B cell (primary cell): ENCODE measurements at regions not wholly inside any gene's neighbourhood (a gene's known extent, or its start where the extent isn't known, plus 50 kb on each side); places are given as distances from the start of the nearest gene placed in this dataset.

Experiments used
- ATAC-seq: fragments of 200-7000 bp; cut with Tn5 transposase; one replicate; pipeline ENCODE4 v1.10.0; 2021; ENCODE audit warnings: low read depth, mild to moderate bottlenecking, moderate number of reproducible peaks, moderate library complexity
- CTCF ChIA-PET: fragments of 350-600 bp; sonication (Branson Sonifier 250); formaldehyde crosslinking; loops from one replicate; lab custom pipeline; 2021; ENCODE audit warnings: antibody characterized with exemption, inconsistent platforms; lab: Charles Lee
- POLR2A ChIA-PET: fragments of 350-600 bp; sonication (Branson Sonifier 250); formaldehyde crosslinking; loops from one replicate; lab custom pipeline; 2021; ENCODE audit warnings: antibody characterized with exemption; lab: Charles Lee
- DNase-seq: peaks from one replicate; pipeline ENCODE4 v3.0.0; 2013
- H2AFZ ChIP-seq: 2 replicates; pipeline ENCODE4 v1.6.1; 2012; ENCODE audit warnings: mild to moderate bottlenecking, low read depth, low read length; ENCODE audit not compliant: insufficient read depth, poor library complexity, severe bottlenecking
- H3K27ac ChIP-seq, 2 donors: 1 replicate in 1 of 2; 2 replicates in 1 of 2; pipeline ENCODE4 v1.5.1; 2012 to 2013; ENCODE audit warnings: low read length in 2 of 2, mild to moderate bottlenecking in 2 of 2, moderate library complexity in 1 of 2
- H3K27me3 ChIP-seq, 4 experiments: fragments of 200-600 bp in 1 of 4; sonication (generic) in 1 of 4; replicated peaks in 1 of 4; 1 replicate in 2 of 4; 2 replicates in 2 of 4; pipeline versions ENCODE4 v1.6.1 to v1.7.0; 2013 to 2016; ENCODE audit warnings: low read length in 3 of 4, mild to moderate bottlenecking in 2 of 4, mixed read lengths in 1 of 4, moderate library complexity in 1 of 4; ENCODE audit not compliant: insufficient read depth in 4 of 4, control insufficient read depth in 3 of 4; ENCODE audit errors: control extremely low read depth in 1 of 4
- H3K36me3 ChIP-seq, 2 experiments: replicated peaks in 1 of 2; 1 replicate in 1 of 2; 2 replicates in 1 of 2; pipeline versions ENCODE4 v1.6.1 to v1.7.1; 2013; ENCODE audit warnings: low read length in 1 of 2; ENCODE audit not compliant: insufficient read depth in 2 of 2, control insufficient read depth in 1 of 2; ENCODE audit errors: control extremely low read depth in 1 of 2, extremely low read depth in 1 of 2
- H3K4me1 ChIP-seq, 2 donors: fragments of 200-600 bp in 1 of 2; sonication (generic) in 1 of 2; 1 replicate in 1 of 2; 2 replicates in 1 of 2; pipeline versions ENCODE4 v1.5.1 to v1.6.1; 2013 to 2017; ENCODE audit warnings: low read length in 2 of 2; ENCODE audit not compliant: control insufficient read depth in 2 of 2, insufficient read depth in 2 of 2
- H3K4me2 ChIP-seq: replicated peaks from 2 replicates; pipeline ENCODE3; 2012; ENCODE audit warnings: mild to moderate bottlenecking, low read depth, low read length; ENCODE audit not compliant: poor library complexity, severe bottlenecking
- H3K4me3 ChIP-seq, 5 experiments: fragments of 200-600 bp in 1 of 5; sonication (generic) in 1 of 5; 1 replicate in 3 of 5; 2 replicates in 2 of 5; pipeline versions ENCODE4 v1.5.1 to v1.7.0; 2011 to 2016; ENCODE audit warnings: low read length in 4 of 5, mild to moderate bottlenecking in 4 of 5, low read depth in 2 of 5, control low read depth in 1 of 5, moderate library complexity in 1 of 5; ENCODE audit not compliant: insufficient read depth in 1 of 5; ENCODE audit errors: control extremely low read depth in 1 of 5, extremely low read depth in 1 of 5
- H3K79me2 ChIP-seq: fragments of 200-600 bp; sonication (generic); one replicate; pipeline ENCODE4 v1.6.0; 2016; ENCODE audit warnings: low read length; ENCODE audit not compliant: control insufficient read depth, insufficient read depth
- H3K9ac ChIP-seq: fragments of 200-600 bp; sonication (generic); 2 replicates; pipeline ENCODE4 v1.6.1; 2017; ENCODE audit warnings: mild to moderate bottlenecking, low read length, moderate library complexity
- H3K9me3 ChIP-seq, 3 donors: one replicate each; pipeline versions ENCODE4 v1.6.1 to v1.7.1; 2013; ENCODE audit warnings: low read length in 2 of 3; ENCODE audit not compliant: control insufficient read depth in 2 of 3, insufficient read depth in 1 of 3; ENCODE audit errors: control extremely low read depth in 1 of 3
- H4K20me1 ChIP-seq: 2 replicates; pipeline ENCODE4 v1.6.0; 2012; ENCODE audit warnings: mild to moderate bottlenecking, low read length; ENCODE audit not compliant: insufficient read depth, control insufficient read depth, poor library complexity, severe bottlenecking
- H3K27ac Mint-ChIP-seq: one replicate; pipeline ENCODE4 v1.8.0; 2021; ENCODE audit warnings: mixed read lengths
- H3K27me3 Mint-ChIP-seq: one replicate; pipeline ENCODE4 v1.8.0; 2021; ENCODE audit warnings: mixed read lengths
- H3K4me1 Mint-ChIP-seq: one replicate; pipeline ENCODE4 v1.8.0; 2021; ENCODE audit warnings: mixed read lengths
- H3K4me3 Mint-ChIP-seq: one replicate; pipeline ENCODE4 v1.8.0; 2021; ENCODE audit warnings: mixed read lengths
- H3K9me3 Mint-ChIP-seq: one replicate; pipeline ENCODE4 v1.8.0; 2022; ENCODE audit warnings: mixed read lengths; ENCODE audit not compliant: insufficient read depth
- EZH2 ChIP-seq: IDR thresholded peaks from 2 replicates; pipeline ENCODE4 v1.6.1; 2012; ENCODE audit warnings: borderline replicate concordance, low read depth, mild to moderate bottlenecking, moderate library complexity, low read length; ENCODE audit not compliant: insufficient read depth, poor library complexity, severe bottlenecking
- WGBS: methylation state at CpG from one replicate; pipeline ENCODE4 v1.1.5; 2013; ENCODE audit warnings: missing lambda C conversion rate; ENCODE audit not compliant: insufficient coverage; 5-methylcytosine and 5-hydroxymethylcytosine counted together
- intact Hi-C: fragments of 100-400 bp; cut with micrococcal nuclease; formaldehyde crosslinking; loops from one replicate; pipeline ENCODE4 v1.10.0; 2022
- TF ChIP-seq, protein P1 (sequence below): fragments of 200-600 bp; IDR thresholded peaks from one replicate; pipeline ENCODE4 v1.8.0; 2022; ENCODE audit warnings: antibody characterized with exemption, mild to moderate bottlenecking

- Histone ChIP-seq H2AFZ (no peak overlapping the region), H3K27ac (no peak overlapping the region), H3K4me1 (no peaks in the 10 kb centered on the region), H3K27me3 (no peaks in the 10 kb centered on the region), H4K20me1 (no peaks in the 10 kb centered on the region), H3K9ac (no peak overlapping the region), H3K9me3 (no peaks in the 10 kb centered on the region), H3K79me2 (no peaks in the 10 kb centered on the region), H3K36me3 (no peaks in the 10 kb centered on the region), H3K4me2 (no peak overlapping the region), H3K4me3 (no peak overlapping the region)
- ChIA-PET CTCF (no interaction called here), POLR2A (no interaction called here)
- Mint-ChIP-seq H3K4me3 (no peak overlapping the region), H3K27ac (no peak overlapping the region), H3K9me3 (peaks cover 2% of the 10 kb centered on the region), H3K27me3 (no peaks in the 10 kb centered on the region), H3K4me1 (no peaks in the 10 kb centered on the region)
- 49% methylated on average over 2 of the region's 3 CpGs for WGBS
- DNase-seq (no peak), ATAC-seq (no peak)
- intact Hi-C loops = no loop called here
- TF ChIP-seq, protein P1, sequence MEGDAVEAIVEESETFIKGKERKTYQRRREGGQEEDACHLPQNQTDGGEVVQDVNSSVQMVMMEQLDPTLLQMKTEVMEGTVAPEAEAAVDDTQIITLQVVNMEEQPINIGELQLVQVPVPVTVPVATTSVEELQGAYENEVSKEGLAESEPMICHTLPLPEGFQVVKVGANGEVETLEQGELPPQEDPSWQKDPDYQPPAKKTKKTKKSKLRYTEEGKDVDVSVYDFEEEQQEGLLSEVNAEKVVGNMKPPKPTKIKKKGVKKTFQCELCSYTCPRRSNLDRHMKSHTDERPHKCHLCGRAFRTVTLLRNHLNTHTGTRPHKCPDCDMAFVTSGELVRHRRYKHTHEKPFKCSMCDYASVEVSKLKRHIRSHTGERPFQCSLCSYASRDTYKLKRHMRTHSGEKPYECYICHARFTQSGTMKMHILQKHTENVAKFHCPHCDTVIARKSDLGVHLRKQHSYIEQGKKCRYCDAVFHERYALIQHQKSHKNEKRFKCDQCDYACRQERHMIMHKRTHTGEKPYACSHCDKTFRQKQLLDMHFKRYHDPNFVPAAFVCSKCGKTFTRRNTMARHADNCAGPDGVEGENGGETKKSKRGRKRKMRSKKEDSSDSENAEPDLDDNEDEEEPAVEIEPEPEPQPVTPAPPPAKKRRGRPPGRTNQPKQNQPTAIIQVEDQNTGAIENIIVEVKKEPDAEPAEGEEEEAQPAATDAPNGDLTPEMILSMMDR = no peak
- TF ChIP-seq EZH2 = no peak
These were observed 947.7 kb downstream of the GALC start for GRCh38 chr14:87045246-87045645.

GRCh38 chr14:87044807-87045206, 948.2 kb downstream of the GALC start:
- H3K4me3 ChIP-seq = no peak overlapping the region
- H3K27me3 Mint-ChIP-seq = no peaks in the 10 kb centered on the region
- no peak overlapping the region for H2AFZ ChIP-seq
- peaks cover 2% of the 10 kb centered on the region for H3K9me3 Mint-ChIP-seq
- no peaks in the 10 kb centered on the region for H3K4me1 ChIP-seq
- intact Hi-C loops = no loop called here
- ATAC-seq (no peak), DNase-seq (no peak)
- TF ChIP-seq, protein P1 = no peak
- TF ChIP-seq EZH2 = no peak
- H4K20me1 ChIP-seq = no peaks in the 10 kb centered on the region
- CTCF ChIA-PET = no interaction called here
- H3K36me3 ChIP-seq = no peaks in the 10 kb centered on the region
- no peak overlapping the region for H3K27ac Mint-ChIP-seq
- H3K79me2 ChIP-seq = no peaks in the 10 kb centered on the region
- H3K4me1 Mint-ChIP-seq = no peaks in the 10 kb centered on the region
- no peak overlapping the region for H3K9ac ChIP-seq
- POLR2A ChIA-PET = no interaction called here
- WGBS = 40% methylated on average over 1 of the region's 1 CpG
- no peak overlapping the region for H3K4me2 ChIP-seq
- H3K4me3 Mint-ChIP-seq = no peak overlapping the region
- no peak overlapping the region for H3K27ac ChIP-seq
- no peaks in the 10 kb centered on the region for H3K27me3 ChIP-seq
- no peaks in the 10 kb centered on the region for H3K9me3 ChIP-seq
